GM19351 (cell line): ENCODE measurements at regions not wholly inside any gene's neighbourhood (a gene's known extent, or its start where the extent isn't known, plus 50 kb on each side); places are given as distances from the start of the nearest gene placed in this dataset.

Source experiments
- ATAC-seq: cut with Tn5 transposase; IDR thresholded peaks from one replicate; pipeline ENCODE4 v1.9.1; 2021; ENCODE audit warnings: mild to moderate bottlenecking, moderate library complexity; ENCODE audit not compliant: unreplicated experiment

- no peak for ATAC-seq
These were observed 62.1 kb upstream of the NUDT12 start for GRCh38 chr5:103624675-103625074.

- no peak for ATAC-seq
These were observed 61.5 kb upstream of the NUDT12 start for GRCh38 chr5:103624035-103624480.

GRCh38 chr5:103623425-103623824 is 60.8 kb upstream of the NUDT12 start:
- no peak for ATAC-seq

GRCh38 chr5:103621548-103621930 is 59.0 kb upstream of the NUDT12 start:
- ATAC-seq: no peak

GRCh38 chr5:103620851-103621547 is 58.4 kb upstream of the NUDT12 start:
- no peak for ATAC-seq

- ATAC-seq: no peak
These were observed 55.3 kb upstream of the NUDT12 start for GRCh38 chr5:103617913-103618312.

- no peak for ATAC-seq
These were observed 54.5 kb upstream of the NUDT12 start for GRCh38 chr5:103617090-103617489.

- no peak for ATAC-seq
These were observed 50.0 kb upstream of the NUDT12 start for GRCh38 chr5:103612545-103612944.
